Esophagus (tissue), 2 donors: ENCODE measurements at regions not wholly inside any gene's neighbourhood (a gene's known extent, or its start where the extent isn't known, plus 50 kb on each side); places are given as distances from the start of the nearest gene placed in this dataset.

ENCODE experiments used
- H3K27ac ChIP-seq, 2 donors: one replicate each; pipeline ENCODE4 v1.5.1; 2013; ENCODE audit warnings: low read depth in 2 of 2, mild to moderate bottlenecking in 2 of 2, inconsistent platforms in 1 of 2, low read length in 1 of 2, moderate library complexity in 1 of 2
- H3K27me3 ChIP-seq, 2 donors: one replicate each; pipeline ENCODE4 v1.6.1; 2013; ENCODE audit warnings: low read length in 2 of 2, control low read depth in 1 of 2, mild to moderate bottlenecking in 1 of 2; ENCODE audit not compliant: insufficient read depth in 2 of 2, control insufficient read depth in 1 of 2
- H3K36me3 ChIP-seq, 2 donors: one replicate each; pipeline ENCODE4 v1.6.1; 2013; ENCODE audit warnings: low read length in 1 of 2; ENCODE audit not compliant: control insufficient read depth in 2 of 2, insufficient read depth in 2 of 2
- H3K4me1 ChIP-seq, 2 donors: one replicate each; pipeline ENCODE4 v1.6.1; 2013; ENCODE audit warnings: low read length in 1 of 2; ENCODE audit not compliant: control insufficient read depth in 2 of 2, insufficient read depth in 2 of 2
- H3K4me3 ChIP-seq, 2 donors: one replicate each; pipeline ENCODE4 v1.5.1; 2013; ENCODE audit warnings: low read length in 2 of 2, mild to moderate bottlenecking in 2 of 2, low read depth in 1 of 2, moderate library complexity in 1 of 2
- H3K9me3 ChIP-seq, 2 donors: one replicate each; pipeline ENCODE4 v1.6.1; 2013; ENCODE audit warnings: mild to moderate bottlenecking in 2 of 2, low read depth in 1 of 2, low read length in 1 of 2, moderate library complexity in 1 of 2; ENCODE audit not compliant: control insufficient read depth in 2 of 2, insufficient read depth in 1 of 2
- WGBS, 2 donors: extraction: QIAGEN DNeasy Blood & Tissue Kit; methylation state at CpG; one replicate each; pipeline ENCODE4 v1.1.7; 2013; 5-methylcytosine and 5-hydroxymethylcytosine counted together
- donor health status: healthy with polysubstance abuse.
- donor health status: Bipolar disorder and iron deficiency.

GRCh38 chr6:41494212-41495110, 51.7 kb upstream of the FOXP4 start:
- H3K27me3 ChIP-seq, result peaks cover 0 to 3% of the 10 kb centered on the region in 2 donors
- H3K27ac ChIP-seq, result no peak overlapping the region
- WGBS, 2 donors, result 55 to 63% methylated on average over 16 of the region's 16 CpGs
- H3K4me3 ChIP-seq, result no peak overlapping the region
- H3K36me3 ChIP-seq, result no peaks in the 10 kb centered on the region
- H3K4me1 ChIP-seq, result no peaks in the 10 kb centered on the region
- no peaks in the 10 kb centered on the region for H3K9me3 ChIP-seq
